CD4-positive, alpha-beta T cell treated with Interleukin-21 for 1 hour (primary cell): ENCODE measurements at regions not wholly inside any gene's neighbourhood (a gene's known extent, or its start where the extent isn't known, plus 50 kb on each side); places are given as distances from the start of the nearest gene placed in this dataset.
"Not testable (repeated sequence)": the region's sequence is repeated elsewhere in the genome, so short reads cannot be mapped to it uniquely, and the experiment has no call there.

ENCODE experiments used
- DNase-seq: peaks from one replicate; pipeline ENCODE4 v3.0.0-alpha.2; 2020

GRCh38 chr14:81971911-81972310 lies 438.3 kb upstream of the SEL1L start:
- DNase-seq = no peak

DNA sequence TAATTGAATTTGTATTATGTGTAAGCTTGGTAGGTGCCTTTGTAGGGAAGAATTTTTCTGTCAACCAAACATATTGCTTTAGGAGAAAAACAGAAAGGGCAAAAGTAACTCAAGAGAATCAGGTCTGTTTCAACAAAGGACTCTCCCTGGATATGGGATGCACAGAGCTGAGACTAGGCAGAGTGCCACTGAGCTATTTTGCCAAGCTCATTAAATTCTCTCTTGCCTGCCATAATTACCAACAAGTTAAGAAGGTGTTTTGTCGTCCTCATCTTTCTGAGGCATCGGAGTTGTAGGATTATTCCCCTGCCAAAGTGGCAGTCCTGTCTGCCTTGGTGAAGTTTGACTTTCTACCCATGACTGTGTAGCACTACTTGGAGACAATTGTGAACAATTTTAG lies 438.9 kb upstream of the SEL1L start:
- no peak for DNase-seq

DNA sequence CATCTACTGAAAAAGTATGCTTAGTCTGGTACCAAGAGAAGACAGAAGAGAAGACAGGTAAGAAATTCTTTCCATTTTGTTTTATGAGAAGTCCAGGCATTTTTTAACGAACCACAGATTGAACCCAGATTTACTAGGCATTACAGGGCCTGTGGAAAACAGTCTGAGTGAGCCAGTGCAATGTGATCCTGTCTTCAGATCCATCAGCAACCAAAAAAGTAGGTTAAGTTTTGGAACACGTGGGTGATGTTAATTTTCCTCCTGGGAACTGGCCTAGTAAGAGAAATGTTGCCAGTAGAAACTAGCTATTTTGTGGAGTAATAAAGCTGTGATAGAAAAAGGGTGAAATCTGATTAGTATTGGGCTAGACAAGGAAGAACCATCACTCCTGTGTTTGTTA lies 440.9 kb upstream of the SEL1L start:
- no peak for DNase-seq

DNA sequence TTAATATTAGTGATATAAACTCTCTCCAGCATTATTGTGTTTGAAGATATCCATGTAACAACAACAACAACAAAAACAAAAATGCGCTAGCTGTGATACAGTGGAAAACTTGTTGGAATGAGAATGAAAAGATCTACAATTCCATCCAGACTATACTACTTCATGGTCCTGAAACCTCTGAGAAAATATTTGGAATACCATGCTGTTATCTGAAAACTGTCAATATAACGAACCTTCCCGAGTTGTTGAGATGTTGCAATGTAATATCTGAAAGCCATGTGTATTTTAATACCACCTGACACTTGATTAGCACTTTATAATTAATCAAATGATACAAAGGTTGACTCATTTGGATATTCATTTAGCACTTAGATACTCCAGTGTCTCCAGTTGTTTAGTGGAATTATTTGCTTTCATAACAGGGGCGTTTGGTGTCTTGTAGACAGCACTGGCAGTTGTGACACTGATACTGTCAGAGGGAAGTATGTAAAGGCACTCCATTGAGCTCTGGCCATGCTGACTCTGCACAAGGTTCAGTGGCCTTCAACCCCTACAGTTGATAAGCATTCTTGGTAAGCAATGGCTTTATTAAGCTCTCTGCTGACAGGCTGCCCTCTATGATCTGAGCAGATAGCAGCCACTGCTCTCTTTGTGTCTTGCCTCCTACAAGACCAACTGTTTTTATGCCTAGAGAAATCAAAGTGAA lies 447.1 kb upstream of the SEL1L start:
- DNase-seq = no peak

- no peak for DNase-seq
Measured at GRCh38 chr14:81981307-81981675, 447.6 kb upstream of the SEL1L start.

DNA sequence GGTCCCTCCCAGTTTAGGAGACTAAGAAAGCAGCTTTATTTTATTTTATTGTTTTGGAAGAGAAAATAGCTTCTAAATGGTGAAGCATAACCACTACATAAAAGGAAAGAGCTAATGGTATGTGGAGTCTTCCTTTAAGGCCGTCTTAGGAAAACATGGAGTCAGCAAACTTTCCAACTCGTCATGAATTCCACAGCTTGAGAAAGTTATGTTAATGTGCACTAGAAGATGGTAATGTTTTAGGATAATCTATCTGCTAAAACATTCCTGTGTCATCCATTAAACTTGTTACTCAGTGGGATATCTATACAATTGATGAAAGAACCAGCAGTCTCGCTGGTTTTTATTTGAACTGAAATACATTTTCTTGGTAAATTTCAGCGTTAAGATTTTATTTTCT lies 448.4 kb upstream of the SEL1L start:
- DNase-seq = no peak

GRCh38 chr14:81986005-81986404 lies 452.4 kb upstream of the SEL1L start:
- no peak for DNase-seq

GRCh38 chr14:81989211-81989610 lies 455.6 kb upstream of the SEL1L start:
- DNase-seq = no peak

GRCh38 chr14:81990312-81990761 lies 456.7 kb upstream of the SEL1L start:
- DNase-seq = peak; percentile 25

DNA sequence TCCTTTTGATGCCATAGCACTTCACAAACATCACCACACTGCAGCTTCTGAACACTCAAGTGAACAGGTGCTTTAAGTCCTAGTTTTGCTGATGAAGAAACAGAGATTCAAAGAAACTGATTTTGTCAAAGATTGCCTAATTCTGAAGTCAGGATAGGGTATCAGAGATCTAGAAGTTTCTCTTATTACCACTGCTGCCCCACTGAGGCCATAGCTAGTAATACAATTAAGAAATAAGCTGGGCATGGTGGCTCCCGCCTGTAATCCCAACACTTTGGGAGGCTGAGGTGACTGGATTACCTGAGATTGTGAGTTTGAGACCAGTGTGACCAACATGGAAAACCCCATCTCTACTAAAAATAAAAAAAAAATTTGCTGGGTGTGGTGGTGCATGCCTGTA lies 458.3 kb upstream of the SEL1L start:
- DNase-seq = no peak

DNA sequence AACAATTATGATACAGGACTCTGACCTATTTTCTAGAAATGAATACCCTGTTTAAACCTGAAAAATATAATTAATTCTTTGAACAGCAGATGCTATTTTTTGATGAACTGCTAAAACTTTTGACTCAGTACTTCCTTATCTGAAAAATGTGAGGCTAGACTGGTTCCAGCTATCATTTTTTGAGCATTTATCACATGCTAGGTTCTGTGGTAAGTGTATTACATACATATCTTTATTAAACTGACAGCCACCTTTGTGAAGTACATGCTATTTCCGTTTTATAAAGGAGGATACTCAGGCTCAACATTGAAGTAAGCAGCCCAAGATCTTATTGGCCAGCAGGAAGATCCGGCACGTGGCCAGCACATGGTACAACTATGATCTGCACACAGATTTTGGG lies 459.8 kb upstream of the SEL1L start:
- no peak for DNase-seq

DNA sequence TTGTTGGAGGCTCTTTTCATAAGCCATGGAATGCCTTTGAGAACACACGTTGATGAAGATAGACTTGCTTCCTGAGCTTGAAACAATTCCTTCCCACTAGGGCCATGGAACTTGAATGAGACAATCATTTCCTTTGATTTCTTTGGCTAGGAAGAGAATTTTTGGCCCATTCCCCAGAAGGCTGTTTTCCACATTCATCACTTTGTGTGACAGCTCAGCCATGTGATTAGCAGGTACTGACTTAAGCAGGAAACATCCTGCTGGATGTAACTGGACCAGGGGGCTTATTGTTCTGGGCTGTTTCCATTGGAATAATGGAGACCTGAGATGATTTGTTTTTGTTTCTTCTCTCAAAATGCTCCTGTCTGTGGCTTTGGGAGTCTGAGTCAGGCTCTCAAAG lies 469.8 kb upstream of the SEL1L start:
- no peak for DNase-seq

GRCh38 chr14:82009076-82009475 lies 475.4 kb upstream of the SEL1L start:
- DNase-seq = no peak

DNA sequence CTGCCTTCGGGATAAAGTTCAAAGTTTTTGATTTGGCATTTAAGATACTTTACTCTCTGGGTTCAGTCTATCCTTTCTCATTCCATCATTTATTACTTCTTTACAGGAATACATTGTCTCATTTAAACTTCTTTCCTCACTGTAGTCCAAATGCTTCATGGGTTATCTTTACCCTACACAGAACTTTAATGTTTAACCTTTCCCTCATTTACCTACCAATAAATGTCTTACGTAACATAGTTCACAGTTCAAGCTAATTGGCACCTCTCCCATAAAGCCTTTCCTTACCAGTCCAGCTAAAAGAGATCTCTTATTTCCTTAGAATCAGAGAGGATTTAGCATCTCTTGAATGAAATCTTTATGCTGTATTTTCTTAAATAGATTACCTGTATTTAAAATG lies 476.3 kb upstream of the SEL1L start:
- DNase-seq = no peak

- DNase-seq = no peak
Measured at GRCh38 chr14:82011460-82011859, 477.8 kb upstream of the SEL1L start.

DNA sequence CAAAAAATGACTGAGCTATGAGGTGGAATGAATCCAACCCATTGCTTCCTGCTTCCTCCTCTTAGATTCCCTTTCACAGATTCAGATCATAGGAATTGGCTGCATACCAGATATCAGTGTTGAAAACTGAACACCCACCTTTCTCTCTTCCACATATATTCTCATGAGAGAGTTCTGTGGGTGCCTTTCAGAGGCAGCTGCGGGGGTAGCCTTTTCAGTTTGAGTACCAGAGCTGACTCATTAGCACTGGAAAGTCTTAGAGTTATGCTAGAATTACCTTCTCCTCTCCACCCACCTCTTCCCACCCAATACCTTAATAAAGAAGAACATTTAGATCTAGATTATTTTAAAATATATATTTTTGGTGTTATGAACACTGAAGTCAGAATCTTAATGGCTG lies 495.4 kb upstream of the SEL1L start:
- no peak for DNase-seq

GRCh38 chr14:82035397-82035796 lies 501.7 kb upstream of the SEL1L start:
- DNase-seq = no peak

- not testable (repeated sequence) for DNase-seq
Measured at GRCh38 chr14:82038066-82038465, 504.4 kb upstream of the SEL1L start.

GRCh38 chr14:82045339-82045738 lies 511.7 kb upstream of the SEL1L start:
- no peak for DNase-seq

GRCh38 chr14:82046512-82047226 lies 513.0 kb upstream of the SEL1L start:
- no peak for DNase-seq

DNA sequence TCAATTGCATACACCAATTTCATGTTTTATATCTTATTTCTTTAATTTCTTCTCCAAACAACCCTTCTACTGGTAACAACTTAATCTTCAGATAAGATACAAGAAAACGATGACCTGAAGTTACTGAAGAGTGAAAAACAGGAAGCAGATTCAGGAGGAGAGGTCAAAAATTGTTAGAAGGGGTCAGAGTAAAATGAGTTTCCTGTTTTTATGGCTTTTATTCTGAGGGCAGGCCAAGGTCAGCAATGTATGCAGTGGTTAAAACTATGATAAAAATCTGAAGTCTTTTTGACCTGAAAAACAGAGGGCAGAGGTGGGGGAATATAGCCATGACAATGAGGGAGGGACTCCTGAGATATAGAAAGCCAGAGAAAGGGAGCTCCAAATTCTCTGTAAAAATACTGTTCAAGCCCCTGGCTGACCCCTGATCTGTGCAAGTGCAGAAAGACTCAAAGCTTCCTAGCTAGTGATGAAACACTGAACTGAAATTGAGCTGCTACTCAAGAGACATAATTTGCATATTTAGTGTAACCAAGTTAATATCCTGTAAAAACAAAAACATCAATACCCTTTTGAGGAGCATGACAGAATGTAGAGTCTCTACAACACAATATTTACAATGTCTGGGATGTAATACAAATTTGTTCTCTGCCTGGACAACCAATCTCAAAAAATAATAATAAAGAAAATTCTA lies 514.3 kb upstream of the SEL1L start:
- DNase-seq = no peak

- no peak for DNase-seq
Measured at GRCh38 chr14:82052778-82053177, 519.1 kb upstream of the SEL1L start.

DNA sequence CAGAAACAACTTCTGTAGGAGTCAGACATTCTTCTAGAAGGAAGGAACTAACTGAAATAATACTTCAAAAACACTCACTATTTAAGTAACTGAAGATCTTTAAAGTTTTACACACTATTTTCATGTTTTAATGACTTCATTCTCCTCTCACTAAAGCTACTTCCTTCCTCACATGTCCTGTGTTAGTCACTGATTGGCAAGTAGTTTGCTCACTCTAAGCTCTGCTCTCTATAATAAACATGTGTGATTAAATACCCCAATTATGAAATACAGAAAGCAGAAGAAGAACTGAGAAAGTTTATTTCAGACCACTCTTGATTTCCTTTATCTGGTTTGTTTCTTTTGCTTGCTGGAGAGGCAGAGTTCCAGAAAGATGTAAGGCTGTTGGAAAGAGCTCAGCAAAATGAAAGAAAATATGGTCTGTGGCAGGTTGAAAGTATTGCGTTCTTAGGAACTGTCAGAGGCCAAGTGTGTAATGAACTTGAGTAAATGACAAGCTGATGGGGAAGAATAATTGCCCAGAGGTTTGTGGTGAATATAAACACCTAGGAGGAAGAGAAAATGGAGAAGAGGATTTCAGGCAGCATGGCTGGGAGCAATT lies 522.0 kb upstream of the SEL1L start:
- DNase-seq = no peak

DNA sequence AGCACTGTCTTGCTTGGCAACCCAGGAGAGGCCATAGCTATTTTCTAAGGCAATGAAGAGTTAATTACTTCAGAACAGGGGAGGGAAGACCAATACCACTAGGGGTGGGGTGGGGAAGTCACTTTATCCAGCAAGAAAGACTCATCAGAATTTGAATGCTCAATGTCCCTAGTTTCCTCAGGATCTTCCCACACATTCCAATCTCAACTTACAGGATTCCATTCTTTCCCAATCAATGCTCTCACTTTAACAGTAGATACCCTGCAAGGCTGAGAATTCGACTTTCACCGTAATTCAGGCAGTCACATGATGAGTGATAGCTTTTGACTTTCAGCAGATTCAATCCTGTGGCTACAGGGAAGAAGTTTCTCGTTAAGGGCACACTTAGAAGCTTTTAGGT lies 526.6 kb upstream of the SEL1L start:
- DNase-seq = no peak
